Spleen (tissue), 7 donors: ENCODE measurements at regions not wholly inside any gene's neighbourhood (a gene's known extent, or its start where the extent isn't known, plus 50 kb on each side); places are given as distances from the start of the nearest gene placed in this dataset.

ENCODE experiments used
- POLR2A ChIP-seq, 3 donors: fragments of 450-650 bp; IDR thresholded peaks; one replicate each; pipeline ENCODE4 v1.5.1; 2017; ENCODE audit warnings: antibody characterized with exemption in 3 of 3, mild to moderate bottlenecking in 1 of 3
- TF ChIP-seq, protein P1 (sequence below), 11 experiments: fragments of 200-600 bp in 7 of 11; fragments of 450-650 bp in 4 of 11; sonication (generic) in 4 of 11; IDR thresholded peaks in 8 of 11; conservative IDR thresholded peaks in 3 of 11; 1 replicate in 7 of 11; 2 replicates in 4 of 11; pipeline versions ENCODE4 v1.4.0 to v1.8.0; 2016 to 2021; ENCODE audit warnings: antibody characterized with exemption in 11 of 11, inconsistent platforms in 4 of 11, mild to moderate bottlenecking in 1 of 11
- donor health status: DM: no; HTN: no; CAD: no; lungs with moderate emphysema.
- donor health status: DM: no; HTN: no; CAD: no.
- donor health status: DM: no; HTN: no; CAD: no.

DNA sequence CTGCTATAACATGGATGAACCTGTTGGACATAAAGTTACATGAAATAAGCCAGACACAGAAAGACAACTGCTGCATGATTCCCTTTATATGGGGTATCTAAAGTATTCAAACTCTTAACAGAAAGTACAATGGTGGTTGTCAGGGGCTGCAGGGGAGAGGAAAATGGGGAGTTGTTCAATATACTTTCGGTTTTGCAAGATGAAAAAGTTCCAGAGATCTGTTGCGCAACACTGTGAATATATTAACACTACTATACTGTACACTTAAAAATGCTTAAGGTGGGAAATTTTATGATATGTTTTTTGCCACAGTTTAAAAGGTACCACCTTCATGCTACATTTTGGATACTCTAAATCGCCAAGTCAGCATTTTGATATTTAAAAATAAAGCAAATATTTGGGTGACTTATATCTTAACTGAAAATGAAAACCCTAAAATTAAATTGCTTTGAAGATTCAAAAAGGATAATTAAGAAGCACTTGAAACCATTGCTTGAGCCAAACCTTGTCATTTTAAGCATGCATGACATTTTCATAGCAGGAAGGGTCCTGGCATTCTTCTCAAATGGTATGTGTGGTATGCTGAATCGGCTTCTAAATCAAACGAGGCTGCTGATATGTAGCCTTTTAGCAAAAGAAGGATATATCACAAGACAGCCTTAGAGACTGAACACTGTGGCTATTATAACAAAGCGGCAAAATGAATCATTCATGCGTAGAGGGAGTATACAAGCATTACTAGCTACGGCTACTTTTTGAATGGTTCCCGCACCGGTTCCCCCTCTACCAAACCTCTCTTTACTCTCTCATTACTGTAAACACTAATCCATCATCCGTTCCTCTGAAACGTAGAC lies 607.1 kb upstream of the DIPK2B start:
- TF ChIP-seq, protein P1, sequence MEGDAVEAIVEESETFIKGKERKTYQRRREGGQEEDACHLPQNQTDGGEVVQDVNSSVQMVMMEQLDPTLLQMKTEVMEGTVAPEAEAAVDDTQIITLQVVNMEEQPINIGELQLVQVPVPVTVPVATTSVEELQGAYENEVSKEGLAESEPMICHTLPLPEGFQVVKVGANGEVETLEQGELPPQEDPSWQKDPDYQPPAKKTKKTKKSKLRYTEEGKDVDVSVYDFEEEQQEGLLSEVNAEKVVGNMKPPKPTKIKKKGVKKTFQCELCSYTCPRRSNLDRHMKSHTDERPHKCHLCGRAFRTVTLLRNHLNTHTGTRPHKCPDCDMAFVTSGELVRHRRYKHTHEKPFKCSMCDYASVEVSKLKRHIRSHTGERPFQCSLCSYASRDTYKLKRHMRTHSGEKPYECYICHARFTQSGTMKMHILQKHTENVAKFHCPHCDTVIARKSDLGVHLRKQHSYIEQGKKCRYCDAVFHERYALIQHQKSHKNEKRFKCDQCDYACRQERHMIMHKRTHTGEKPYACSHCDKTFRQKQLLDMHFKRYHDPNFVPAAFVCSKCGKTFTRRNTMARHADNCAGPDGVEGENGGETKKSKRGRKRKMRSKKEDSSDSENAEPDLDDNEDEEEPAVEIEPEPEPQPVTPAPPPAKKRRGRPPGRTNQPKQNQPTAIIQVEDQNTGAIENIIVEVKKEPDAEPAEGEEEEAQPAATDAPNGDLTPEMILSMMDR (IDR thresholded peaks at IDR 0.05 in 8 of 11, conservative IDR thresholded peaks at IDR 0.05 in 3 of 11), result no peak
- TF ChIP-seq POLR2A (IDR thresholded peaks at IDR 0.05), result no peak
